PC-3 (cell line): ENCODE measurements at regions not wholly inside any gene's neighbourhood (a gene's known extent, or its start where the extent isn't known, plus 50 kb on each side); places are given as distances from the start of the nearest gene placed in this dataset.

Source experiments
- CTCF ChIP-seq: fragments of 300-600 bp; sonication (generic); conservative IDR thresholded peaks from 2 replicates; pipeline ENCODE4 v1.5.1; 2017; ENCODE audit warnings: antibody characterized with exemption, low read depth, mild to moderate bottlenecking, low read length
- EZH2 ChIP-seq: fragments of 300-600 bp; sonication (generic); IDR thresholded peaks from one replicate; pipeline ENCODE4 v1.6.1; 2017; ENCODE audit warnings: antibody characterized with exemption, mild to moderate bottlenecking, low read length; ENCODE audit not compliant: unreplicated experiment

GRCh38 chr18:77407733-77408132 is 158.1 kb downstream of the GALR1 start:
- TF ChIP-seq CTCF (0 out of 2 replicates have a peak, but pooled peaks have one; percentile 16), EZH2 (no peak)
